Spleen (tissue), 7 donors: ENCODE measurements at regions not wholly inside any gene's neighbourhood (a gene's known extent, or its start where the extent isn't known, plus 50 kb on each side); places are given as distances from the start of the nearest gene placed in this dataset.

Source experiments
- POLR2A ChIP-seq, 3 donors: fragments of 450-650 bp; IDR thresholded peaks; one replicate each; pipeline ENCODE4 v1.5.1; 2017; ENCODE audit warnings: antibody characterized with exemption in 3 of 3, mild to moderate bottlenecking in 1 of 3
- POLR2AphosphoS5 ChIP-seq, 3 donors: sonication (generic); formaldehyde crosslinking; IDR thresholded peaks; one replicate each; pipeline ENCODE4 v1.5.1; 2017; ENCODE audit warnings: antibody characterized with exemption in 3 of 3
- TF ChIP-seq, protein P1 (sequence below), 11 experiments: fragments of 200-600 bp in 7 of 11; fragments of 450-650 bp in 4 of 11; sonication (generic) in 4 of 11; IDR thresholded peaks in 8 of 11; conservative IDR thresholded peaks in 3 of 11; 1 replicate in 7 of 11; 2 replicates in 4 of 11; pipeline versions ENCODE4 v1.4.0 to v1.8.0; 2016 to 2021; ENCODE audit warnings: antibody characterized with exemption in 11 of 11, inconsistent platforms in 4 of 11, mild to moderate bottlenecking in 1 of 11
- donor health status: DM: no; HTN: no; CAD: no; lungs with moderate emphysema.
- donor health status: DM: no; HTN: no; CAD: no.
- donor health status: DM: no; HTN: no; CAD: no.

DNA sequence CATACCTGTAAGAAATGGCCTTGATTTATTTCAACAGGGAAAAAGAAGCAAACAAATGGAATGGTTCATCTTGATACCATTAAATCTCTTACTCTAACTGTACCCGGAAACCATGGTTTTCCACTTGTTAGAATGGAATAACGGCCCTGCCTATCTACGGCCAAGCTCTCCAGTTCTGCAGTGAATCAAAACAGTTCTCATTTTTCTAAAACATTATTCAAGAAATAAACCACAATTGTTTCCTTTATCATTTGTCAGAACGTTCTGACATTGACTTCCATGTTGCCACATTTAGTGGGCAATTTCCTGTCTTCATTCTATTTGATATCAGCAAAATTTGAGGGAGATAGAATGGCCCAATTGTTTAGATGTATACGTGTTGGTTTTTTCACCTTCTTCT is 118.8 kb upstream of the CDH19 start:
- TF ChIP-seq POLR2A (IDR thresholded peaks at IDR 0.05), result no peak
- TF ChIP-seq, protein P1, sequence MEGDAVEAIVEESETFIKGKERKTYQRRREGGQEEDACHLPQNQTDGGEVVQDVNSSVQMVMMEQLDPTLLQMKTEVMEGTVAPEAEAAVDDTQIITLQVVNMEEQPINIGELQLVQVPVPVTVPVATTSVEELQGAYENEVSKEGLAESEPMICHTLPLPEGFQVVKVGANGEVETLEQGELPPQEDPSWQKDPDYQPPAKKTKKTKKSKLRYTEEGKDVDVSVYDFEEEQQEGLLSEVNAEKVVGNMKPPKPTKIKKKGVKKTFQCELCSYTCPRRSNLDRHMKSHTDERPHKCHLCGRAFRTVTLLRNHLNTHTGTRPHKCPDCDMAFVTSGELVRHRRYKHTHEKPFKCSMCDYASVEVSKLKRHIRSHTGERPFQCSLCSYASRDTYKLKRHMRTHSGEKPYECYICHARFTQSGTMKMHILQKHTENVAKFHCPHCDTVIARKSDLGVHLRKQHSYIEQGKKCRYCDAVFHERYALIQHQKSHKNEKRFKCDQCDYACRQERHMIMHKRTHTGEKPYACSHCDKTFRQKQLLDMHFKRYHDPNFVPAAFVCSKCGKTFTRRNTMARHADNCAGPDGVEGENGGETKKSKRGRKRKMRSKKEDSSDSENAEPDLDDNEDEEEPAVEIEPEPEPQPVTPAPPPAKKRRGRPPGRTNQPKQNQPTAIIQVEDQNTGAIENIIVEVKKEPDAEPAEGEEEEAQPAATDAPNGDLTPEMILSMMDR (IDR thresholded peaks at IDR 0.05 in 8 of 11, conservative IDR thresholded peaks at IDR 0.05 in 3 of 11), result no peak
- no peak for TF ChIP-seq POLR2AphosphoS5 (IDR thresholded peaks at IDR 0.05)
